G401 (cell line): ENCODE measurements at regions not wholly inside any gene's neighbourhood (a gene's known extent, or its start where the extent isn't known, plus 50 kb on each side); places are given as distances from the start of the nearest gene placed in this dataset.

Experiments used
- DNase-seq: peaks from one replicate; pipeline ENCODE4 v3.0.0-alpha.2; 2015; ENCODE audit warnings: low spot score
- in situ Hi-C: cut with HindIII; loops from 2 replicates; pipeline ENCODE4 v1.10.0; 2016; ENCODE audit warnings: low sequenced_read_pairs, mixed read lengths

GRCh38 chr20:24153101-24154040, 164.8 kb upstream of the GGTLC1 start:
- in situ Hi-C loops: no loop called here
- DNase-seq: no peak

- DNase-seq: no peak
- in situ Hi-C loops: no loop called here
These were observed 163.2 kb upstream of the GGTLC1 start for GRCh38 chr20:24151621-24152294.

DNA sequence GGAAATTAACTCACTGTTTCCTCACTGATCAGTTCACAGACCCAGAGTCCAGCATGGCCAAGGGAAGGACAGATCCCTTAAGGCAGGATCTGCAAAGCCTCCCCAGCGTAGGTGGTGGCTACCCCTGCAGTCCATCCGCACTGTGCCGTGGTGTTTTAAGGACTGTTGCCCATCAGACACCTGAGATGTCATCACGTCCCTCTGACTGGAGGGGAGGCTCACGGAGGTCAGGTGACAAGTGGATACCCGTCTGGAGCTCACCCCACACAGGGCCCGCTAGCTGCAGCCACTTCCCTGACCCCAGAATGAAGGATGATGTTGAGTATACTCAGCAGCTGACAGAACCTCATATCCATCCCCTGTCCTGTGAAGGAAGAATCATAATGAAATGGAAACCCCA, 161.8 kb upstream of the GGTLC1 start:
- DNase-seq: no peak
- in situ Hi-C loops: no loop called here

DNA sequence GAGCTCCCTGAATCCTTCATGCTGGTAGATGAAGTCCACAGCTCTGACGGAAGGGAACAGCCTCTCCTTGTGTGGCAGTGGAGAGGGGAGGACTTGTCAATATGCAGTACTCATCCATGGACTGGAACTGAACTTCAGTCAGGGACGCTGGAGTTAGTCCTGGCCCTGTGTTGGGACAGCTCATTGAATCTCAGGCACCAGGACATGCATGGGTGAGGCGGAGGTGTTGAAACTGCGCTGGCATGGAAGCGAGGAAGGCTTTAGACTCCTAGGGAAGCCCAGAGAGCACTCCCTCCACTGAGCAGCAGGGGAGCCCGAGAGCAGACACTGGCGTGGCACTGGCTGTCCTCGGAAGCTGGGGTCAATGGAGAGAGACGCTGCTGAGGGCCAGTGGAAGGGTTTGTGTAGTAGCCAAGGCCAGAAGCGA, 161.3 kb upstream of the GGTLC1 start:
- DNase-seq: no peak
- in situ Hi-C loops: no loop called here

GRCh38 chr20:24149175-24149574, 160.6 kb upstream of the GGTLC1 start:
- in situ Hi-C loops: no loop called here
- no peak for DNase-seq

DNA sequence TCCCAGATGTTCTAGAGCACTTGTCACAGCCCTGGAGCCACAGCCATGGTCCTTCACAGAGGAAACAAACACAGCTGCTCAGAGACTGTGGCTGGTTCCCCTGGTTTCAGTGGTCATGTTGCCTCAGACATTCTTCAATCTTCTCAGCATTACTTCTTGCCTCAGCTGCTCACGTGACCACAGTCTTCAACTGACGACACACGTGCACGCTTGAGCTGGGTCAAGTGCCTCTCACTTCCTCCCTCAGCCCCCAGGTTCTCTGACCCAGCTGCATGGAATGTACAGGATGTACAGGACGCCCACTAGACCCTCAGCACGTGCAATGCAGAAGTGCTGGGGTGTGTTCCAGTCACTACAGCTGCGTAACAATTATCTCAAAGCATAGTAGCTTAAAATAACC, 159.8 kb upstream of the GGTLC1 start:
- DNase-seq: no peak
- in situ Hi-C loops: no loop called here

- in situ Hi-C loops: no loop called here
These were observed 159.4 kb upstream of the GGTLC1 start for GRCh38 chr20:24147961-24148360.

GRCh38 chr20:24147479-24147878, 158.9 kb upstream of the GGTLC1 start:
- in situ Hi-C loops: no loop called here
- DNase-seq: no peak

More at GRCh38 chr20:24147961-24148360, 159.4 kb upstream of the GGTLC1 start:
- DNase-seq: no peak

GRCh38 chr20:24146231-24146634, 157.7 kb upstream of the GGTLC1 start:
- in situ Hi-C loops: no loop called here
- DNase-seq: no peak

GRCh38 chr20:24144371-24144770, 155.8 kb upstream of the GGTLC1 start:
- in situ Hi-C loops: no loop called here
- no peak for DNase-seq

- DNase-seq: no peak
- in situ Hi-C loops: no loop called here
These were observed 152.5 kb upstream of the GGTLC1 start for GRCh38 chr20:24141111-24141510.

DNA sequence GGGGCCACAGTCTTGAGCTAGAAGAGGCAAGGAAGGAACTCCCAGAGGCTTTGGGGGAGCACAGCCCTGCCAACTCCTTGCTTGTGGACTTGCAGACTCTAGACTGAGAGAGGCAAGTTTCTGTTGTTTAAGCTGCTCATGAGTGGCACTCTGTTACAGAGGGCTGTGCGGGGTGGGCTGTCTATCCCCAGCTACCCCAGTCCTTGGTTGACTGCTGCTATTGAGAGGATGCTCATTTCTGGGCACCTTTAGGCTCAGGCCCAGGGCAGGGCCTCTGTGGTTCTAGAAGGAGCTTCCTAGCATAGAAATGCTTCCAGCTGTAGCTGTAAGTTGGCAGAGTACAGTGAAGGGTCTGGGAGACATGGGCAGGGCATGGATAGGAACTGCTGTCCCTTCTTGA, 151.3 kb upstream of the GGTLC1 start:
- no peak for DNase-seq
- in situ Hi-C loops: no loop called here

DNA sequence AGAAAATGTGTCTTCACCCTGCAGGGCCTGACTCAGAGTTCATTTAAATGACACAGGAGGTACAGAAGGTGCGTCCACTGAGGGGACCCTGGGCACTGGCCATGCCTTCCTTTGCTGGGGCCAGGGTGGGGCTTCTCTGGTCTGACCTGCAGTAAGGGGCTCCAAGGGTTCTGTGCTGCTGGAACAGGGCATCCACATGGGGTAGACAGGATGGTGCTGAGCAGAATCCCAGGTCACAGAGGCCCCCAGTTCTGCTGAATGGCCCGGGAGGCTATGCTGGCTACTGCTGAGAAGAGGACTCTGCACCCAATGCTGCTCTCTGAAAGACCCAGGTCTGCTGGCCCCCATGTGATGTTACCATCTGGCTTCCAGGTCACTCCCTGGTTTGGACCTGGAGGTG, 150.4 kb upstream of the GGTLC1 start:
- no peak for DNase-seq
- in situ Hi-C loops: no loop called here

DNA sequence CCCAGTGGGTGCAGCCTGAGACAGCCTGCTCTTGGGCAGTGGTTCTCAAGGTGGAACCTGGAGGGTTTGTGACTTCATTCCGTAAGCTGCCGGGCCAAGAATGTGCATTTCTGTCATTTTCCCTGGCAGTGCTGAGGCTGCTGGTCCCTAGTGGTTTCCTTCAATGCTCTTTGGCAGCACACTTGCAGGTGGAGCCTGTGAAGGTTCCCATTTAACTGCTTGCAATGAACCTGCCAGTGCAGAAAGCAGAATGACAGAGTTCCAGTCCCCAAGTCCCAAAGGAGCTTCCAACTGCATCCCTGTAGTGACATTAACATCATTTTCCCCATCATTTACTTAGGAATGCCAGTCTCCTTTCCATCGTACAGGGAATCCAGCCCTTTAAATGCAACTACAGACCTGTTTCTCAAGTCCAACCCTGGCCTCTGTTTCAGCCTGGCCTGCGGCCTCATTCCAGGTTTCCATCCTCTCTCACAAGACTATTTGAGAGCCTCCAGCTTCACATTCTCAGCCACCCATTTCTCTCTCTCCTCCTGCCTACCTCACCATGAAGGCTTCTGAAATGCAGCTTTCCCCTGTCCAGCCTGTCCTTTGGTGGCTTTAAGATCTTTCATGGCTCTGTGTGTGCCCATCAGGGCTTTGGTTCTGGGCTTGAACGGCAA, 149.7 kb upstream of the GGTLC1 start:
- in situ Hi-C loops: no loop called here
- no peak for DNase-seq

DNA sequence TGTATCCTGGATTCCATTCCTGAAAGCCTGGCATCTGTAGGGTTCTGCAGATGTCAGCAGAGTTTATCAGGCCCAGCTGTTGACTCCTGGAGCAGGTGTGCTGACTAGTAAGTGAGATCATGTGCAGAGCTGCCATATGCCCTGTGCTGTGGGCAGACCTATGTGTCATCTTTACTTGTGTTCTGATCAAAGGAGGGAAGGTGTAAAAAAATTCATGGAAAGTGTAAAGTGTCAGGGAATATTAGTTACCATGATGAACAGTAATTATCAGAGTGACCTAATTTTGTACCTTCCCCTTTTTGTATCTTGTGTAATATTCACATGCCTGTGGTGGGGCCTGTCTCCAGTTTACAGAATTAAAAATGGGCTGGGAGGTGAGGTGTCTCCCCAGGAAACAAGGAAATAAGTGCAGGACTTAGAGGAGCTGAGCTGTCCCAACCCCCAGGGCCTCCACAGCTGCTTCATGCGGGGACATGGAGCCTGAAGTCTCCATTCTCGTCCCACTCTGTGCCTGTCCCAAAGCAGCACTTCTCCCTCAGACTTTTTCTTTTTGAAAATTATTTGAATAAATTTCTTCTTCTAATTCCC, 148.2 kb upstream of the GGTLC1 start:
- in situ Hi-C loops: no loop called here
- DNase-seq: no peak

DNA sequence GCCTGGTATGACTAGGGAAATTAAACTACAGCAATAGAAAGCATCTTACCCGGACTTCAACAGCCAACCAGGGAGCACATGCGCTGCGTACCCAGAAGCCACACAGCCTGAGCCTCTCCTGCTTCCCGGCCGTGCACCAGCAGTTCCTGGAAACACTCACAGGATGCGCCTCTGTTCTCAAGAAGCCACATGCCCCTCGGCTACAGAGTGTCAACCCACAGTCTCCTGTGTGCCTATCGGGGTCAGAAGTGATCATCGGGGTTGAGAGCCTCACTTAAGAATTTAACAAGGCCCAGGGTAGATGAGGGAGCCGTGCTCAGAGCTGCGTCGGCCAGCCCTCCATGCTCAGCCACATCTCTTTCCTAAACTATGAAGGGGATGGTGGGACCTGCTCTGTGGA, 147.2 kb upstream of the GGTLC1 start:
- in situ Hi-C loops: no loop called here
- no peak for DNase-seq

DNA sequence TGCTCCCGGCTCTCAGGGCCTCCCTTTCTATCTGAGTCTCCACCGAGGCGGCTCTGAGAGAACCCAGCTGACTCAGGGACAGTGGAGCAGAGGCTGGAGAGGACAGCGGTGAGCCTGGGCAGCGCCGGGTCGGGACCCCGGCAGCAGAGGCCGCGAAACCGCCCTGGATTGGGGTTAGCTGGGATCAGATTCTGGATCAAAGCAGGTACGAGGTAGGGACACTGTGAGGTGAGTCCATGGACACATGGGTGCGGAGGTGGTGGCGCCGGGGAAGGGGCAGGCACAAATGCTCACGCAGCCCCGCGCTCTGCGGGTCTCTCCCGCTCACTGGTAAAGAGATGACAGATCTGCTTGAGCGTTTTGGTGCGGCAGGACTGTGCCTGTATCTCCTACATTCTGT, 146.4 kb upstream of the GGTLC1 start:
- in situ Hi-C loops: no loop called here
- DNase-seq: no peak

GRCh38 chr20:24134284-24134683, 145.7 kb upstream of the GGTLC1 start:
- no peak for DNase-seq
- in situ Hi-C loops: no loop called here

GRCh38 chr20:24132246-24132645, 143.7 kb upstream of the GGTLC1 start:
- DNase-seq: no peak
- in situ Hi-C loops: no loop called here

DNA sequence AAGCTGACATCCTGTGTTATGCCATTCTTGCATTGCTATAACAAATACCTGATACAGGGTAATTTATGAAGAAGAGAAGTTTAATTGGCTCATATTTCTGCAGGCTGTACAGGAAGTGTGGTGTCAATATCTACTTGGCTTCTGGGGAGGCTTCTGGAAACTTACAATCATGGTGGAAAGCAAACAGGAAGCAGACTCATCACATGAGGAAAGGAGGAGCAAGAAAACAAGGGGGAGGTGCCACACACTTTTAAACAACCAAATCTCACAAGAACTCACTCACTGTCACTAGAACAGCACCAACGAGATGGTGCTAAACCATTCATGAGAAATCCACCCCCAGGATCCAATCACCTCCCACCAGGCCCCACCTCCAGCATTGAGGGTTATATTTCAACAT, 143.1 kb upstream of the GGTLC1 start:
- no peak for DNase-seq
- in situ Hi-C loops: no loop called here
